ENCODE measurements at regions not wholly inside any gene's neighbourhood (a gene's known extent, or its start where the extent isn't known, plus 50 kb on each side); places are given as distances from the start of the nearest gene placed in this dataset.
"Not testable (repeated sequence)": the region's sequence is repeated elsewhere in the genome, so short reads cannot be mapped to it uniquely, and the experiment has no call there.

DNA sequence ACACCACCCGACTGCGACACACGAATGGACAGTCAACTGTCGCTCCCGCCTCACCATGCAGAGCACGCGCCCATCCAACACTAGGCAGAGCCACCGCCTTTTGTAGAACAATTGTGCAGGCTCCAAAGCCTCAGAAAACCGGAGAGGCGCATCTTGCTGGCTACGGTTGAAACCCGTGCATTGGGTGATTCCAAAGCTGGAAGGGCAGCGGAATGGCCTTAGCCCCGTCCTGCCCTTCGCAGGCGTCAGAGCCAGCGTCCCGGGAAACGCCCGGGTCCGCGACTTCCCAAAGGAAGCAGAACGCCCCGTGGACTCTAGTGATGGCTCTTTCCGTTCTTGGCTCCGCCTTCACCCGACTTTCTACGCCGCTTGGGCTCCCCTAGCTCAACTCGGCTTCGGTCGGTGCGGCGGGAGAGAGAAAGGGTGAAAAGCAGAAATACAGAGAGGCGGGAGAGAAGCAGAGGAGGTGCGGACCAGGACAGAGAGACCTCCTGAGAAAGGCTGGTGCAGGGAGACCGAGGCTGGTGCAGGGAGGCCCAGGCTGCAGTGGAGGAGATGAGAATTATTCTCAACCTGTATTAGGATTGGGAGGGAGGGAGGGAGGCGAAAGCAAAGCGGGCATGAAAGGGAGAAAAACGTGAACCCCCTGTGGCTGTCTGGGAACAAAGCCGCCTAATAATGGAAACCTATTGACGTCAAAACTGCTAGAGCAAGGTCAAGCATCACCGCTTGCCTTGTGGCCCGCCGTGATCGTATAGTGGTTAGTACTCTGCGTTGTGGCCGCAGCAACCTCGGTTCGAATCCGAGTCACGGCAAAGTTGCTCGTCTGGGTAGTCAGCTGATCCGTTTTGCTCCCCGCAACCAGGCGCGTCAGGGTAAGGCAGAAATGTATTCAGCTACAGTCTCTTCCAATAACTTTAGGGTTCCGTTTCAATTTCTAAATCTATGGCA is 99.5 kb downstream of the PRKAB2 start:
- ATAC-seq (replicated peaks in 1 of 4) (peak in 3 of 4 experiments; percentile 27 to 75 (median 75)), DNase-seq (peak in 9 of 35 experiments; percentile 9 to 41 (median 16))
- Mint-ChIP-seq H3K27ac (no peak overlapping the region), H3K4me1 (peaks cover 15 to 22% (median 16%) of the 10 kb centered on the region in 3 donors), H3K4me3 (peak overlapping the region; percentile 65 to 85 (median 72)), H3K36me3 (no peaks in the 10 kb centered on the region), H3K9me3 (peaks cover 0 to 3% (median 0%) of the 10 kb centered on the region in 3 donors), H3K27me3 (peaks cover 41 to 66% of the 10 kb centered on the region in 2 donors)
- ChIA-PET POLR2A (no interaction called here), CTCF (no interaction called here)
- Histone ChIP-seq H3K36me3 (ENCODE audit: control insufficient read depth in 2 of 2, extremely low read depth in 1 of 2, insufficient read depth in 1 of 2, low read length in 1 of 2) (no peaks in the 10 kb centered on the region), H3K27me3 (replicated peaks in 1 of 2; ENCODE audit: control insufficient read depth in 2 of 2, extremely low read depth in 1 of 2, insufficient read depth in 2 of 2, low read length in 1 of 2) (peaks cover 6 to 35% of the 10 kb centered on the region in 2 experiments), H3K4me3 (ENCODE audit: control insufficient read depth in 1 of 2, extremely low read depth in 1 of 2, low read length in 1 of 2) (peak overlapping the region; percentile 32 to 54), H3K4me1 (ENCODE audit: control insufficient read depth in 1 of 2, extremely low read depth in 1 of 2, insufficient read depth in 2 of 2, low read length in 2 of 2) (peaks cover 0 to 13% of the 10 kb centered on the region in 2 experiments), H3K9me3 (no peaks in the 10 kb centered on the region), H3K27ac (ENCODE audit: low read length) (no peak overlapping the region)
- WGBS (ENCODE audit: insufficient coverage) = 22% methylated on average over 58 of the region's 58 CpGs

DNA sequence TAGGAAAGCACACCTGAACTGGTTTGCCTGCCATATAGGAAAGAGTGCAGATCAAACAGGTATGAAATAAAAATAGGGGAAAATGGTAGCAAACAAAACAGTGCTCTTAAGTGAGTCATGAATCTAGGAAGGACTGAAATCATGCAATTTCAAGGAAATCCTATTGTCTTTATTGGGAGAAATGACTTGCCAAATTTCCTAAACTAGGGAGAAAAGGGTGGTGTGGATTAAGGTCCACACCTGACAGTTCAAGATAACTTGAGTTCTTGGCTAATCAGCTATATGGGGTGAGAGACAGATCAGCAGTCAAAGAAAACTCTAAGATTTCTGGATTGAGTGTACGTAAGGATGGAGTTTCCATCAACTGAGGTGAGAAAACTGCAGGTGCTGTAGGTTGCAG is 101.1 kb downstream of the PRKAB2 start:
- H3K36me3 ChIP-seq (ENCODE audit: control insufficient read depth in 2 of 2, extremely low read depth in 1 of 2, insufficient read depth in 1 of 2, low read length in 1 of 2) = no peaks in the 10 kb centered on the region
- CTCF ChIA-PET = no interaction called here
- H3K4me3 ChIP-seq (ENCODE audit: control insufficient read depth in 1 of 2, extremely low read depth in 1 of 2, low read length in 1 of 2) = no peak overlapping the region
- ATAC-seq (replicated peaks in 1 of 4) (no peak), DNase-seq (no peak)
- POLR2A ChIA-PET = no interaction called here
- H3K9me3 ChIP-seq = no peaks in the 10 kb centered on the region
- no peaks in the 10 kb centered on the region for H3K36me3 Mint-ChIP-seq
- H3K27ac ChIP-seq (ENCODE audit: low read length) = no peak overlapping the region
- H3K9me3 Mint-ChIP-seq = peaks cover 0 to 3% (median 0%) of the 10 kb centered on the region in 3 donors
- H3K4me3 Mint-ChIP-seq = no peak overlapping the region
- peaks cover 0 to 13% of the 10 kb centered on the region in 2 experiments for H3K4me1 ChIP-seq (ENCODE audit: control insufficient read depth in 1 of 2, extremely low read depth in 1 of 2, insufficient read depth in 2 of 2, low read length in 2 of 2)
- H3K27me3 Mint-ChIP-seq = peaks cover 32 to 56% of the 10 kb centered on the region in 2 donors
- H3K27ac Mint-ChIP-seq = no peak overlapping the region
- H3K4me1 Mint-ChIP-seq = peaks cover 13 to 22% (median 16%) of the 10 kb centered on the region in 3 donors
- WGBS (ENCODE audit: insufficient coverage) = 75% methylated on average over 1 of the region's 1 CpG
- peaks cover 6 to 22% of the 10 kb centered on the region in 2 experiments for H3K27me3 ChIP-seq (replicated peaks in 1 of 2; ENCODE audit: control insufficient read depth in 2 of 2, extremely low read depth in 1 of 2, insufficient read depth in 2 of 2, low read length in 1 of 2)

DNA sequence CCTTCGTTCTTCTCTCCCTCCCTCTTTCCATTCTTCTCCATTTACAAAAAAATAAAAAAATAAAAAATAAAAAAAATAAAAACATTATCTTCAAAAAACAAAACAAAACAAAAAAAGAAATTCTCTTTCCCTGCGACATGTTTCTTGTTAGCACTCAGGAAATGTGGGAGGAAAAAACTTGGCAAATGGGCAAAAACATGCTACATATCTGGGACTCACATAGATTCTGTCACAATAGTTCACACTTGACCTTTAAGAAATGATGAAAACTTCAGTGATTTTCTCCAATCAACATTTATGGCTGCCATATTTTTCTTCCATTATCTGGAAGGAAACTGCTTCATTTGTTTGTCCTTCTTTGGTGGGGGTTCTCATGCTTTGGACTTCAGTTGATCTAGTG is 109.3 kb downstream of the PRKAB2 start:
- ChIA-PET CTCF (no interaction called here), POLR2A (interaction anchor here in 1 of 2 donors (0.7 kb wide), 1 partner anchor 654 kb away, joined by 5 read pairs; no protein-coding TSS in a partner anchor)
- Histone ChIP-seq H3K36me3 (ENCODE audit: control insufficient read depth in 2 of 2, extremely low read depth in 1 of 2, insufficient read depth in 1 of 2, low read length in 1 of 2) (no peaks in the 10 kb centered on the region), H3K4me1 (ENCODE audit: control insufficient read depth in 1 of 2, extremely low read depth in 1 of 2, insufficient read depth in 2 of 2, low read length in 2 of 2) (no peaks in the 10 kb centered on the region), H3K27me3 (replicated peaks in 1 of 2; ENCODE audit: control insufficient read depth in 2 of 2, extremely low read depth in 1 of 2, insufficient read depth in 2 of 2, low read length in 1 of 2) (no peaks in the 10 kb centered on the region), H3K9me3 (no peaks in the 10 kb centered on the region), H3K4me3 (ENCODE audit: control insufficient read depth in 1 of 2, extremely low read depth in 1 of 2, low read length in 1 of 2) (no peak overlapping the region), H3K27ac (ENCODE audit: low read length) (no peak overlapping the region)
- H3K4me3 Mint-ChIP-seq = no peak overlapping the region
- ATAC-seq (replicated peaks in 1 of 4) (no peak), DNase-seq (no peak)
- H3K27ac Mint-ChIP-seq = no peak overlapping the region
- H3K36me3 Mint-ChIP-seq = no peaks in the 10 kb centered on the region
- H3K27me3 Mint-ChIP-seq = peaks cover 0 to 21% of the 10 kb centered on the region in 2 donors
- H3K4me1 Mint-ChIP-seq = no peaks in the 10 kb centered on the region
- H3K9me3 Mint-ChIP-seq = peaks cover 0 to 9% (median 4%) of the 10 kb centered on the region in 3 donors
- no CpG with 5 or more reads among the region's 2 CpGs for WGBS (ENCODE audit: insufficient coverage)

DNA sequence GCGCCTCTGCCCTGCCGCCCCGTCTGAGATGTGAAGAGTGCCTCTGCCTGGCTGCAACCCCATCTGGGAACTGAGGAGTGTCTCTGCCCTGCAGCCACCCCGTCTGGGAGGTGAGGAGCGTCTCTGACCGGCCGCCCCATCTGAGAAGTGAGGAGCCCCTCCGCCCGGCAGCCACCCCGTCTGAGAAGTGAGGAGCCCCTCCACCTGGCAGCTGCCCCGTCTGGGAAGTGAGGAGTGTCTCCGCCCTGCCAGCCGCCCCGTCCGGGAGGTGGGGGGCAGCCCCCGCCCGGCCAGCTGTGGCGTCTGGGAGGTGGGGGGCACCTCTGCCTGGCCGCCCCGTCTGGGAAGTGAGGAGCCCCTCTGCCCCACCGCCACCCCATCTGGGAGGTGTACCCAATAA is 110.4 kb downstream of the PRKAB2 start:
- ATAC-seq (replicated peaks in 1 of 4); H3K4me3 ChIP-seq (ENCODE audit: control insufficient read depth in 1 of 2, extremely low read depth in 1 of 2, low read length in 1 of 2); H3K36me3 Mint-ChIP-seq; H3K4me3 Mint-ChIP-seq; H3K27me3 ChIP-seq (replicated peaks in 1 of 2; ENCODE audit: control insufficient read depth in 2 of 2, extremely low read depth in 1 of 2, insufficient read depth in 2 of 2, low read length in 1 of 2); H3K27ac ChIP-seq (ENCODE audit: low read length); H3K4me1 ChIP-seq (ENCODE audit: control insufficient read depth in 1 of 2, extremely low read depth in 1 of 2, insufficient read depth in 2 of 2, low read length in 2 of 2); H3K4me1 Mint-ChIP-seq; H3K36me3 ChIP-seq (ENCODE audit: control insufficient read depth in 2 of 2, extremely low read depth in 1 of 2, insufficient read depth in 1 of 2, low read length in 1 of 2); H3K27ac Mint-ChIP-seq; H3K9me3 ChIP-seq; DNase-seq; POLR2A ChIA-PET; CTCF ChIA-PET: not testable (repeated sequence)
- Mint-ChIP-seq H3K27me3 (peaks cover 0 to 19% of the 10 kb centered on the region in 2 donors), H3K9me3 (peaks cover 0 to 15% (median 4%) of the 10 kb centered on the region in 3 donors)
- WGBS (ENCODE audit: insufficient coverage) = 100% methylated on average over 5 of the region's 21 CpGs

DNA sequence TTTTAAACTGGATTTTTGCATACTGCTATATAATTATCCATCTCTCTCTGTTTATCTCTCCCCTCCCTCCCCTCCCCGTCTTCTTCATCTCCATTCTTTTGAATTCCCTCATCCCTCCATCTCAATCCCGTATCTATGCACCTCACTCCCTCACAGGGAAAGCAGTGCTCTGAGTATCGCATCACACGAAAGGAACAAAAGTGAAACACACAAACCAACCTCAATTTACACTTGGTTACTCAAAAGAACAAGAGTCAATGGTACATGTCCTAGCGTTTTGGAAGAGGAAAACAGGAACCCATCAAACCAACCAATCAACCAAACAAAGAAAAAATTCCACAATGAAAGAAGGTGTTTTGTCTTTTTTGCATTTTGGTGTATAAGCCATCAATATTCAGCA is 115.1 kb downstream of the NBPF12 start:
- Histone ChIP-seq H3K27me3 (replicated peaks in 1 of 2; ENCODE audit: control insufficient read depth in 2 of 2, extremely low read depth in 1 of 2, insufficient read depth in 2 of 2, low read length in 1 of 2) (no peaks in the 10 kb centered on the region), H3K27ac (ENCODE audit: low read length) (no peak overlapping the region), H3K4me3 (ENCODE audit: control insufficient read depth in 1 of 2, extremely low read depth in 1 of 2, low read length in 1 of 2) (no peak overlapping the region), H3K9me3 (no peaks in the 10 kb centered on the region), H3K36me3 (ENCODE audit: control insufficient read depth in 2 of 2, extremely low read depth in 1 of 2, insufficient read depth in 1 of 2, low read length in 1 of 2) (no peaks in the 10 kb centered on the region), H3K4me1 (ENCODE audit: control insufficient read depth in 1 of 2, extremely low read depth in 1 of 2, insufficient read depth in 2 of 2, low read length in 2 of 2) (no peaks in the 10 kb centered on the region)
- no peak overlapping the region for H3K27ac Mint-ChIP-seq
- POLR2A ChIA-PET = no interaction called here
- peaks cover 1 to 9% of the 10 kb centered on the region in 2 donors for H3K27me3 Mint-ChIP-seq
- CTCF ChIA-PET = no interaction called here
- DNase-seq (no peak), ATAC-seq (replicated peaks in 1 of 4) (no peak)
- H3K36me3 Mint-ChIP-seq = no peaks in the 10 kb centered on the region
- WGBS (ENCODE audit: insufficient coverage) = 88% methylated on average over 4 of the region's 5 CpGs
- peaks cover 0 to 6% (median 0%) of the 10 kb centered on the region in 3 donors for H3K9me3 Mint-ChIP-seq
- no peak overlapping the region for H3K4me3 Mint-ChIP-seq
- peaks cover 0 to 4% (median 3%) of the 10 kb centered on the region in 3 donors for H3K4me1 Mint-ChIP-seq

DNA sequence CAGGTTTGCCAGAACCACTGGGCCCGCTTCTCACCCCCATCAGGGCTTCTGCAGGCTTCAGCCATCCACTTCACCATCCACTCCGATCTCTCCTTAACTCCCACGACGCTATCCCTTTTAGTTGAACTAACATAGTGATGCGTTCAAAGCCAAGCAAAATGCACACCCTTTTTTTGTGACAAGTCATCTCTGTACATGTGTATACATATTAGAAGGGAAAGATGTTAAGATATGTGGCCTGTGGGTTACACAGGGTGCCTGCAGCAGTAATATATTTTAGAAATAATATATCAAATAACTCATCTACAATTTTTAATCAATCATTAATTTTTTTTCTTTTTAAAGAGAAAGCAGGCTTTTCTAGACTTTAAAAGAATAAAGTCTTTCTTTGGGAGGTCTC is 114.6 kb downstream of the NBPF12 start:
- Mint-ChIP-seq H3K4me1 (peaks cover 2 to 7% (median 6%) of the 10 kb centered on the region in 3 donors), H3K4me3 (no peak overlapping the region), H3K36me3 (no peaks in the 10 kb centered on the region), H3K27ac (no peak overlapping the region), H3K9me3 (peaks cover 0 to 3% (median 0%) of the 10 kb centered on the region in 3 donors), H3K27me3 (peaks cover 1 to 9% of the 10 kb centered on the region in 2 donors)
- POLR2A ChIA-PET = no interaction called here
- no peaks in the 10 kb centered on the region for H3K36me3 ChIP-seq (ENCODE audit: control insufficient read depth in 2 of 2, extremely low read depth in 1 of 2, insufficient read depth in 1 of 2, low read length in 1 of 2)
- CTCF ChIA-PET = no interaction called here
- no peaks in the 10 kb centered on the region for H3K9me3 ChIP-seq
- no peaks in the 10 kb centered on the region for H3K4me1 ChIP-seq (ENCODE audit: control insufficient read depth in 1 of 2, extremely low read depth in 1 of 2, insufficient read depth in 2 of 2, low read length in 2 of 2)
- DNase-seq = no peak
- no CpG with 5 or more reads among the region's 5 CpGs for WGBS (ENCODE audit: insufficient coverage)
- H3K27me3 ChIP-seq (replicated peaks in 1 of 2; ENCODE audit: control insufficient read depth in 2 of 2, extremely low read depth in 1 of 2, insufficient read depth in 2 of 2, low read length in 1 of 2) = no peaks in the 10 kb centered on the region
- H3K4me3 ChIP-seq (ENCODE audit: control insufficient read depth in 1 of 2, extremely low read depth in 1 of 2, low read length in 1 of 2) = no peak overlapping the region
- ATAC-seq (replicated peaks in 1 of 4) = no peak
- no peak overlapping the region for H3K27ac ChIP-seq (ENCODE audit: low read length)
